Heart left ventricle (tissue), 16 donors: ENCODE measurements at regions not wholly inside any gene's neighbourhood (a gene's known extent, or its start where the extent isn't known, plus 50 kb on each side); places are given as distances from the start of the nearest gene placed in this dataset.

Experiments
- ATAC-seq, 4 donors: fragments of 200-7000 bp; cut with Tn5 transposase; one replicate each; pipeline ENCODE4 v1.9.1; 2020 to 2022; ENCODE audit warnings: moderate library complexity in 4 of 4, mild to moderate bottlenecking in 3 of 4, moderate number of reproducible peaks in 1 of 4
- DNase-seq, 5 donors: peaks; one replicate each; pipeline ENCODE4 v3.0.0-alpha.2; 2020
- H3K27ac ChIP-seq, 12 donors: fragments of 200-600 bp; sonication (generic) in 4 of 12; one replicate each; pipeline versions ENCODE4 v1.5.0 to v1.8.0; 2016 to 2022; ENCODE audit warnings: mild to moderate bottlenecking in 2 of 12
- H3K27me3 ChIP-seq, 9 donors: fragments of 200-600 bp; sonication (generic) in 2 of 9; one replicate each; pipeline versions ENCODE4 v1.5.1 to v1.8.0; 2016 to 2022; ENCODE audit warnings: mild to moderate bottlenecking in 3 of 9
- H3K36me3 ChIP-seq, 9 donors: fragments of 200-600 bp; sonication (generic) in 2 of 9; one replicate each; pipeline versions ENCODE4 v1.5.0 to v1.8.0; 2018 to 2022; ENCODE audit warnings: mild to moderate bottlenecking in 2 of 9
- H3K4me1 ChIP-seq, 12 donors: fragments of 200-600 bp; sonication (generic) in 4 of 12; one replicate each; pipeline versions ENCODE4 v1.5.0 to v1.8.0; 2016 to 2022; ENCODE audit warnings: mild to moderate bottlenecking in 3 of 12
- H3K4me3 ChIP-seq, 12 donors: fragments of 200-600 bp; sonication (generic) in 4 of 12; one replicate each; pipeline versions ENCODE4 v1.5.0 to v1.8.0; 2017 to 2022; ENCODE audit warnings: mild to moderate bottlenecking in 9 of 12, moderate library complexity in 4 of 12
- H3K9me3 ChIP-seq, 12 donors: fragments of 200-600 bp; sonication (generic) in 4 of 12; one replicate each; pipeline versions ENCODE4 v1.5.0 to v1.8.0; 2016 to 2022; ENCODE audit warnings: mild to moderate bottlenecking in 1 of 12
- POLR2A ChIP-seq, 2 donors: fragments of 450-650 bp; IDR thresholded peaks; one replicate each; pipeline ENCODE4 v1.6.1; 2017; ENCODE audit warnings: antibody characterized with exemption in 2 of 2, mild to moderate bottlenecking in 2 of 2, moderate library complexity in 2 of 2
- WGBS, 4 donors: extraction: QIAGEN DNeasy Blood & Tissue Kit in 2 of 4; methylation state at CpG; one replicate each; pipeline versions ENCODE4 v1.1.5 to v1.1.7; 2013 to 2018; 5-methylcytosine and 5-hydroxymethylcytosine counted together
- intact Hi-C, 10 donors: fragments of 100-400 bp; cut with DNase I; formaldehyde crosslinking; loops; one replicate each; pipeline versions ENCODE4 v1.11.1 to v1.14.2; 2022
- TF ChIP-seq, protein P1 (sequence below), 12 donors: fragments of 200-600 bp; sonication (generic) in 4 of 12; IDR thresholded peaks; one replicate each; pipeline versions ENCODE4 v1.5.0 to v1.8.0; 2018 to 2022; ENCODE audit warnings: antibody characterized with exemption in 12 of 12, mild to moderate bottlenecking in 5 of 12
- donor health status: ischemic (EF 13 %, LVEDD 7.1; RV severe dilation, severe dysfunction).
- donor health status: healthy with polysubstance abuse.
- donor health status: DM: no; HTN: yes; CAD: no.
- donor health status: DM: no; HTN: no; CAD: no.
- donor health status: ischemic (EF 25% LVEDD 6.9; RV normal size, moderate dysfunction).
- donor health status: ischemic (EF 25% LVEDD 5.7; RV mildly dilated, moderate dysfunction).
- donor health status: healthy.
- donor health status: DM: yes; HTN: yes; CAD: no.
- donor health status: ischemic (EF 35%, LVEDD 5.7; RV mildly dilated, moderate dysfunction).
- donor health status: nonischemic (EF 11% LVEDD 7.7; RV severe dilation, severe dysfunction).
- donor health status: DM: yes; HTN: yes; CAD: no.
- donor health status: PGD.
- donor health status: ischemic (EF 29% LVEDD 5.4; RV normal size, mild dysfunction).
- donor health status: nonischemic (EF 23%, LVEDD 6.1; RV moderate dilation, normal function).

- DNase-seq: no peak
- Histone ChIP-seq H3K27ac (no peak overlapping the region), H3K4me3 (no peak overlapping the region), H3K36me3 (no peaks in the 10 kb centered on the region), H3K4me1 (no peaks in the 10 kb centered on the region), H3K9me3 (peaks cover 0 to 6% (median 0%) of the 10 kb centered on the region in 12 donors), H3K27me3 (no peaks in the 10 kb centered on the region)
- no peak for ATAC-seq
- intact Hi-C loops: no loop called here
- TF ChIP-seq, protein P1, sequence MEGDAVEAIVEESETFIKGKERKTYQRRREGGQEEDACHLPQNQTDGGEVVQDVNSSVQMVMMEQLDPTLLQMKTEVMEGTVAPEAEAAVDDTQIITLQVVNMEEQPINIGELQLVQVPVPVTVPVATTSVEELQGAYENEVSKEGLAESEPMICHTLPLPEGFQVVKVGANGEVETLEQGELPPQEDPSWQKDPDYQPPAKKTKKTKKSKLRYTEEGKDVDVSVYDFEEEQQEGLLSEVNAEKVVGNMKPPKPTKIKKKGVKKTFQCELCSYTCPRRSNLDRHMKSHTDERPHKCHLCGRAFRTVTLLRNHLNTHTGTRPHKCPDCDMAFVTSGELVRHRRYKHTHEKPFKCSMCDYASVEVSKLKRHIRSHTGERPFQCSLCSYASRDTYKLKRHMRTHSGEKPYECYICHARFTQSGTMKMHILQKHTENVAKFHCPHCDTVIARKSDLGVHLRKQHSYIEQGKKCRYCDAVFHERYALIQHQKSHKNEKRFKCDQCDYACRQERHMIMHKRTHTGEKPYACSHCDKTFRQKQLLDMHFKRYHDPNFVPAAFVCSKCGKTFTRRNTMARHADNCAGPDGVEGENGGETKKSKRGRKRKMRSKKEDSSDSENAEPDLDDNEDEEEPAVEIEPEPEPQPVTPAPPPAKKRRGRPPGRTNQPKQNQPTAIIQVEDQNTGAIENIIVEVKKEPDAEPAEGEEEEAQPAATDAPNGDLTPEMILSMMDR (IDR thresholded peaks at IDR 0.05): no peak
- no peak for TF ChIP-seq POLR2A (IDR thresholded peaks at IDR 0.05)
- 27 to 95% (median 63%) methylated on average over 2 of the region's 2 CpGs for WGBS, 4 donors
These were observed 384.2 kb downstream of the DTWD2 start for GRCh38 chr5:118604106-118604505.

GRCh38 chr5:118603278-118603677, 385.1 kb downstream of the DTWD2 start:
- 93 to 97% (median 95%) methylated on average over 3 of the region's 3 CpGs for WGBS, 4 donors
- intact Hi-C loops: no loop called here
- Histone ChIP-seq H3K27me3 (no peaks in the 10 kb centered on the region), H3K9me3 (peaks cover 0 to 6% (median 0%) of the 10 kb centered on the region in 12 donors), H3K4me3 (no peak overlapping the region), H3K27ac (no peak overlapping the region), H3K36me3 (no peaks in the 10 kb centered on the region), H3K4me1 (no peaks in the 10 kb centered on the region)
- ATAC-seq (no peak), DNase-seq (no peak)
- TF ChIP-seq POLR2A (IDR thresholded peaks at IDR 0.05): no peak
- TF ChIP-seq, protein P1 (IDR thresholded peaks at IDR 0.05): no peak

- DNase-seq (no peak), ATAC-seq (no peak)
- no peaks in the 10 kb centered on the region for H3K4me1 ChIP-seq
- no peak for TF ChIP-seq POLR2A (IDR thresholded peaks at IDR 0.05)
- TF ChIP-seq, protein P1 (IDR thresholded peaks at IDR 0.05): no peak
- no peaks in the 10 kb centered on the region for H3K27me3 ChIP-seq
- 78 to 84% (median 80%) methylated on average over 3 of the region's 3 CpGs for WGBS, 4 donors
- no peak overlapping the region for H3K4me3 ChIP-seq
- no peak overlapping the region for H3K27ac ChIP-seq
- peaks cover 0 to 6% (median 0%) of the 10 kb centered on the region in 12 donors for H3K9me3 ChIP-seq
- H3K36me3 ChIP-seq: no peaks in the 10 kb centered on the region
- intact Hi-C loops: loop anchor here in 1 of 10 donors (10.0 kb wide), 1 partner anchor 184 kb away; no protein-coding TSS in a partner anchor
These were observed 390.0 kb downstream of the DTWD2 start for GRCh38 chr5:118598311-118598710.

DNA sequence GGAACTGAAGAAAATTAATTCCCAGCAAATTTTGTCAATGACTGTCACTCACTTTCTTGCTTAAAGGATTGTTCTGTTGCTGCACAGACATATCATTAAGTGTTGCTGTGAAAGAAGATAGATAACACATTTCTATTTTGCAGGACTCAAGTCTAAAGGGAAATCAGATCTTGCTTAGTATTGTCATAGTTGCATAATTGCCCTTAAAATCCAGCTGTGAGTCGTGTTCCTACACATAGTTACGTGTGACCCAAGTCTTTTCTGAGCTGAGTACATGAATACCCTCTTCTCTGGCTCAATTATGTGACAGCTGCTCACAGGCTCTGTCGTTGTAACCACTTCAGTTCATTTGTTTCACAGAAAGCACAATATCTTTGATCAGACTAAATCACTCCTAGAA, 390.8 kb downstream of the DTWD2 start:
- H3K4me1 ChIP-seq: peaks cover 0 to 2% (median 0%) of the 10 kb centered on the region in 12 donors
- DNase-seq (no peak), ATAC-seq (no peak)
- H3K9me3 ChIP-seq: peaks cover 0 to 6% (median 0%) of the 10 kb centered on the region in 12 donors
- TF ChIP-seq, protein P1 (IDR thresholded peaks at IDR 0.05): no peak
- no peak for TF ChIP-seq POLR2A (IDR thresholded peaks at IDR 0.05)
- H3K27me3 ChIP-seq: no peaks in the 10 kb centered on the region
- 44 to 56% (median 48%) methylated on average over 3 of the region's 3 CpGs for WGBS, 4 donors
- intact Hi-C loops: loop anchor here in 1 of 10 donors (10.0 kb wide), 1 partner anchor 183 kb away; no protein-coding TSS in a partner anchor
- no peaks in the 10 kb centered on the region for H3K36me3 ChIP-seq
- no peak overlapping the region for H3K27ac ChIP-seq
- no peak overlapping the region for H3K4me3 ChIP-seq
